ENCODE measurements at regions not wholly inside any gene's neighbourhood (a gene's known extent, or its start where the extent isn't known, plus 50 kb on each side); places are given as distances from the start of the nearest gene placed in this dataset.

DNA sequence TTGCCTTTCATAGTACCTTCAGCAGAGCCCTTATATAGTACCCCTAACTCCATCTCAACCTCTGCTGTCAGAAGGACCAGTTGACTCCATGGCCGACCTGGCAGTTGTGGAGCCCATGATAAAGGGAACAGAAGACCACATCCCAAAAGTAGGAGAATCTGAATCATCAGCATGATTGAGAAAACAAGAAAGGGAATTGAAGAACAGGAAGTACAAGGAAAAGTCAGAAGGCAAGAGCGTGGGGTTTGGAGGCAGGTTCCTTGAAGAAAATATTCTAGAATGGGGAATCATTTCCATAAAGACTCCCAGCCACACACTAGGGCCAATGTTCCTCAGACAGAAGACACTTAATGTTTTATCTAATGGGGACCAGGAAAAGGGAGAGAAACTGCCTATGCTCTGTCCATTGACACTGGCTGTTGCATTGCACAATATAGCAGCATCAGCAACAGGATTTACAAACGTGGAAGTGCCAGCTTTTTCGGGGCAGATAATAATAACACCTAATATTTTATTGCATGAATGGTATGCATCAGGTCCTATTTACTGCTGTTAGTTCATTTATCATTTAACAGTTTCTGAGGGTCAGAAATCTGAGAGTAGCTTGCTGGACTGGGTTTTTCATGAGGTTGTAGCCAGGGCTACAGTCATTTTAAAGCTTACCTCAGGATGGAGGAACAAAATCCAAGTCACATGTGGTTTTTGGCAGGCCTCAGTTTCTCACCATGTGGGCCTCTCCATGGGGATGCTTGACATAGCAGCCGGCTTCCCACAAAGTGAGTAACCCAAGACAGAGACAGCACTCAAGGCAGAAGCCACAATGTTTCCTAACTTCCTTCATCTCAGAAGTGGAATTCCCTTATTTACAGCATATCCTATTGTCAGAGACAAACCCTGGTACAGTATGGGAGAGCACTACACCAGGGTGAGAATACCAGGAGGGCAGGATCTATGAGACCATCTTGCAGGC is 483.4 kb downstream of the PLPP3 start:
- TF ChIP-seq ZC3H11A (IDR thresholded peaks at IDR 0.05) (no peak), RARB (CRISPR knock-in tag; IDR thresholded peaks at IDR 0.05) (no peak), POLR2AphosphoS2 (conservative IDR thresholded peaks at IDR 0.05; ENCODE audit: low read length) (no peak), RCOR1 (IDR thresholded peaks at IDR 0.05; ENCODE audit: low read depth, low read length) (no peak), BHLHE40 (IDR thresholded peaks at IDR 0.05; ENCODE audit: low read depth, low read length) (no peak), EHF (CRISPR knock-in tag; IDR thresholded peaks at IDR 0.05) (no peak)
- TF ChIP-seq, protein P1, sequence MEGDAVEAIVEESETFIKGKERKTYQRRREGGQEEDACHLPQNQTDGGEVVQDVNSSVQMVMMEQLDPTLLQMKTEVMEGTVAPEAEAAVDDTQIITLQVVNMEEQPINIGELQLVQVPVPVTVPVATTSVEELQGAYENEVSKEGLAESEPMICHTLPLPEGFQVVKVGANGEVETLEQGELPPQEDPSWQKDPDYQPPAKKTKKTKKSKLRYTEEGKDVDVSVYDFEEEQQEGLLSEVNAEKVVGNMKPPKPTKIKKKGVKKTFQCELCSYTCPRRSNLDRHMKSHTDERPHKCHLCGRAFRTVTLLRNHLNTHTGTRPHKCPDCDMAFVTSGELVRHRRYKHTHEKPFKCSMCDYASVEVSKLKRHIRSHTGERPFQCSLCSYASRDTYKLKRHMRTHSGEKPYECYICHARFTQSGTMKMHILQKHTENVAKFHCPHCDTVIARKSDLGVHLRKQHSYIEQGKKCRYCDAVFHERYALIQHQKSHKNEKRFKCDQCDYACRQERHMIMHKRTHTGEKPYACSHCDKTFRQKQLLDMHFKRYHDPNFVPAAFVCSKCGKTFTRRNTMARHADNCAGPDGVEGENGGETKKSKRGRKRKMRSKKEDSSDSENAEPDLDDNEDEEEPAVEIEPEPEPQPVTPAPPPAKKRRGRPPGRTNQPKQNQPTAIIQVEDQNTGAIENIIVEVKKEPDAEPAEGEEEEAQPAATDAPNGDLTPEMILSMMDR (IDR thresholded peaks at IDR 0.05), result no peak
